GM23338 (cell line): ENCODE measurements at regions not wholly inside any gene's neighbourhood (a gene's known extent, or its start where the extent isn't known, plus 50 kb on each side); places are given as distances from the start of the nearest gene placed in this dataset.

Source experiments
- JUNB ChIP-seq: IDR thresholded peaks from one replicate; pipeline ENCODE4 v1.6.1; 2016; ENCODE audit warnings: antibody characterized with exemption; ENCODE audit not compliant: unreplicated experiment
- POLR2AphosphoS5 ChIP-seq: IDR thresholded peaks from 2 replicates; pipeline ENCODE4 v1.6.1; 2016; ENCODE audit warnings: antibody characterized with exemption, low read depth
- TF ChIP-seq, protein P1 (sequence below), 2 experiments: fragments of 200-600 bp in 1 of 2; sonication (generic) in 1 of 2; conservative IDR thresholded peaks; 2 replicates each; pipeline versions ENCODE4 v1.5.1 to v1.6.1; 2016 to 2017; ENCODE audit warnings: antibody characterized with exemption in 2 of 2, low read depth in 2 of 2, mild to moderate bottlenecking in 2 of 2, moderate library complexity in 1 of 2
- TF ChIP-seq, protein P2 (sequence below): fragments of 250-450 bp; sonication (Bioruptor Pico); IDR thresholded peaks from 2 replicates; pipeline ENCODE4 v1.5.0; 2020; ENCODE audit warnings: mild to moderate bottlenecking, moderate library complexity

DNA sequence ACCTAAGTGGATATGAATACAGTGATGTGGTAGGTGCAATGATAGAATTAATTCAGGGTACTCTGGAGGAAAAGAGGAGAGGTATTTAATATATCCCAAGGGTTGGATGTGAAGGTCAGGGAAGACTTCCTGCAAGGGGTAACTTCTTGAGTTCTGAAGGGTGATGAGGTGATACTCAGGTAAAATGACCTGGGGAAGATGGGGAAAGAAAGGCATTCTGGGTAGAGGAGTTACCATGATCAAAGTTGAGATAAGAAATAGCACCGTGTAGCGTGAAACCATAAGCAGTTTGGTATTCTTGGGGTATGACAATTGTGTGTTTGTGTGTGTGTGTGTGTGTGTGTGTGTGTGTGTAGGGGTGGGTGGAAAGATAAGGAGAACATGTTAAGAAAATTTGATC is 270.4 kb upstream of the LCORL start:
- no peak for TF ChIP-seq JUNB
- TF ChIP-seq, protein P1, sequence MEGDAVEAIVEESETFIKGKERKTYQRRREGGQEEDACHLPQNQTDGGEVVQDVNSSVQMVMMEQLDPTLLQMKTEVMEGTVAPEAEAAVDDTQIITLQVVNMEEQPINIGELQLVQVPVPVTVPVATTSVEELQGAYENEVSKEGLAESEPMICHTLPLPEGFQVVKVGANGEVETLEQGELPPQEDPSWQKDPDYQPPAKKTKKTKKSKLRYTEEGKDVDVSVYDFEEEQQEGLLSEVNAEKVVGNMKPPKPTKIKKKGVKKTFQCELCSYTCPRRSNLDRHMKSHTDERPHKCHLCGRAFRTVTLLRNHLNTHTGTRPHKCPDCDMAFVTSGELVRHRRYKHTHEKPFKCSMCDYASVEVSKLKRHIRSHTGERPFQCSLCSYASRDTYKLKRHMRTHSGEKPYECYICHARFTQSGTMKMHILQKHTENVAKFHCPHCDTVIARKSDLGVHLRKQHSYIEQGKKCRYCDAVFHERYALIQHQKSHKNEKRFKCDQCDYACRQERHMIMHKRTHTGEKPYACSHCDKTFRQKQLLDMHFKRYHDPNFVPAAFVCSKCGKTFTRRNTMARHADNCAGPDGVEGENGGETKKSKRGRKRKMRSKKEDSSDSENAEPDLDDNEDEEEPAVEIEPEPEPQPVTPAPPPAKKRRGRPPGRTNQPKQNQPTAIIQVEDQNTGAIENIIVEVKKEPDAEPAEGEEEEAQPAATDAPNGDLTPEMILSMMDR (conservative IDR thresholded peaks at IDR 0.05; ENCODE audit: low read depth in 2 of 2), result no peak
- no peak for TF ChIP-seq POLR2AphosphoS5
- TF ChIP-seq, protein P2, sequence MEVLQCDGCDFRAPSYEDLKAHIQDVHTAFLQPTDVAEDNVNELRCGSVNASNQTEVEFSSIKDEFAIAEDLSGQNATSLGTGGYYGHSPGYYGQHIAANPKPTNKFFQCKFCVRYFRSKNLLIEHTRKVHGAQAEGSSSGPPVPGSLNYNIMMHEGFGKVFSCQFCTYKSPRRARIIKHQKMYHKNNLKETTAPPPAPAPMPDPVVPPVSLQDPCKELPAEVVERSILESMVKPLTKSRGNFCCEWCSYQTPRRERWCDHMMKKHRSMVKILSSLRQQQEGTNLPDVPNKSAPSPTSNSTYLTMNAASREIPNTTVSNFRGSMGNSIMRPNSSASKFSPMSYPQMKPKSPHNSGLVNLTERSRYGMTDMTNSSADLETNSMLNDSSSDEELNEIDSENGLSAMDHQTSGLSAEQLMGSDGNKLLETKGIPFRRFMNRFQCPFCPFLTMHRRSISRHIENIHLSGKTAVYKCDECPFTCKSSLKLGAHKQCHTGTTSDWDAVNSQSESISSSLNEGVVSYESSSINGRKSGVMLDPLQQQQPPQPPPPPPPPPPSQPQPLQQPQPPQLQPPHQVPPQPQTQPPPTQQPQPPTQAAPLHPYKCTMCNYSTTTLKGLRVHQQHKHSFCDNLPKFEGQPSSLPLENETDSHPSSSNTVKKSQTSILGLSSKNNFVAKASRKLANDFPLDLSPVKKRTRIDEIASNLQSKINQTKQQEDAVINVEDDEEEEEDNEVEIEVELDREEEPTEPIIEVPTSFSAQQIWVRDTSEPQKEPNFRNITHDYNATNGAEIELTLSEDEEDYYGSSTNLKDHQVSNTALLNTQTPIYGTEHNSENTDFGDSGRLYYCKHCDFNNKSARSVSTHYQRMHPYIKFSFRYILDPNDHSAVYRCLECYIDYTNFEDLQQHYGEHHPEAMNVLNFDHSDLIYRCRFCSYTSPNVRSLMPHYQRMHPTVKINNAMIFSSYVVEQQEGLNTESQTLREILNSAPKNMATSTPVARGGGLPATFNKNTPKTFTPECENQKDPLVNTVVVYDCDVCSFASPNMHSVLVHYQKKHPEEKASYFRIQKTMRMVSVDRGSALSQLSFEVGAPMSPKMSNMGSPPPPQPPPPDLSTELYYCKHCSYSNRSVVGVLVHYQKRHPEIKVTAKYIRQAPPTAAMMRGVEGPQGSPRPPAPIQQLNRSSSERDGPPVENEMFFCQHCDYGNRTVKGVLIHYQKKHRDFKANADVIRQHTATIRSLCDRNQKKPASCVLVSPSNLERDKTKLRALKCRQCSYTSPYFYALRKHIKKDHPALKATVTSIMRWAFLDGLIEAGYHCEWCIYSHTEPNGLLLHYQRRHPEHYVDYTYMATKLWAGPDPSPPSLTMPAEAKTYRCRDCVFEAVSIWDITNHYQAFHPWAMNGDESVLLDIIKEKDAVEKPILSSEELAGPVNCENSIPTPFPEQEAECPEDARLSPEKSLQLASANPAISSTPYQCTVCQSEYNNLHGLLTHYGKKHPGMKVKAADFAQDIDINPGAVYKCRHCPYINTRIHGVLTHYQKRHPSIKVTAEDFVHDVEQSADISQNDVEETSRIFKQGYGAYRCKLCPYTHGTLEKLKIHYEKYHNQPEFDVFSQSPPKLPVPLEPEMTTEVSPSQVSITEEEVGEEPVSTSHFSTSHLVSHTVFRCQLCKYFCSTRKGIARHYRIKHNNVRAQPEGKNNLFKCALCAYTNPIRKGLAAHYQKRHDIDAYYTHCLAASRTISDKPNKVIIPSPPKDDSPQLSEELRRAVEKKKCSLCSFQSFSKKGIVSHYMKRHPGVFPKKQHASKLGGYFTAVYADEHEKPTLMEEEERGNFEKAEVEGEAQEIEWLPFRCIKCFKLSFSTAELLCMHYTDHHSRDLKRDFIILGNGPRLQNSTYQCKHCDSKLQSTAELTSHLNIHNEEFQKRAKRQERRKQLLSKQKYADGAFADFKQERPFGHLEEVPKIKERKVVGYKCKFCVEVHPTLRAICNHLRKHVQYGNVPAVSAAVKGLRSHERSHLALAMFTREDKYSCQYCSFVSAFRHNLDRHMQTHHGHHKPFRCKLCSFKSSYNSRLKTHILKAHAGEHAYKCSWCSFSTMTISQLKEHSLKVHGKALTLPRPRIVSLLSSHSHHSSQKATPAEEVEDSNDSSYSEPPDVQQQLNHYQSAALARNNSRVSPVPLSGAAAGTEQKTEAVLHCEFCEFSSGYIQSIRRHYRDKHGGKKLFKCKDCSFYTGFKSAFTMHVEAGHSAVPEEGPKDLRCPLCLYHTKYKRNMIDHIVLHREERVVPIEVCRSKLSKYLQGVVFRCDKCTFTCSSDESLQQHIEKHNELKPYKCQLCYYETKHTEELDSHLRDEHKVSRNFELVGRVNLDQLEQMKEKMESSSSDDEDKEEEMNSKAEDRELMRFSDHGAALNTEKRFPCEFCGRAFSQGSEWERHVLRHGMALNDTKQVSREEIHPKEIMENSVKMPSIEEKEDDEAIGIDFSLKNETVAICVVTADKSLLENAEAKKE, result no peak
